GM18508 (cell line): ENCODE measurements at regions not wholly inside any gene's neighbourhood (a gene's known extent, or its start where the extent isn't known, plus 50 kb on each side); places are given as distances from the start of the nearest gene placed in this dataset.

ENCODE experiments used
- ATAC-seq: cut with Tn5 transposase; IDR thresholded peaks from one replicate; pipeline ENCODE4 v1.9.1; 2021; ENCODE audit warnings: moderate number of reproducible peaks; ENCODE audit not compliant: insufficient read depth, unreplicated experiment

GRCh38 chr9:90287567-90288274, 354.9 kb downstream of the DIRAS2 start:
- peak; percentile 85 for ATAC-seq

- no peak for ATAC-seq
Measured at GRCh38 chr9:90288275-90288639, 354.4 kb downstream of the DIRAS2 start.

GRCh38 chr9:90290716-90291485, 351.7 kb downstream of the DIRAS2 start:
- ATAC-seq, result no peak

GRCh38 chr9:90296539-90296938, 346.1 kb downstream of the DIRAS2 start:
- no peak for ATAC-seq

- no peak for ATAC-seq
Measured at GRCh38 chr9:90299968-90300367, 342.7 kb downstream of the DIRAS2 start.

GRCh38 chr9:90300611-90301276, 341.9 kb downstream of the DIRAS2 start:
- ATAC-seq, result no peak

- no peak for ATAC-seq
Measured at GRCh38 chr9:90301277-90301653, 341.4 kb downstream of the DIRAS2 start.

GRCh38 chr9:90303655-90304054, 339.0 kb downstream of the DIRAS2 start:
- no peak for ATAC-seq

GRCh38 chr9:90306158-90306557, 336.5 kb downstream of the DIRAS2 start:
- no peak for ATAC-seq

GRCh38 chr9:90307167-90307833, 335.3 kb downstream of the DIRAS2 start:
- ATAC-seq, result no peak

GRCh38 chr9:90307891-90308290, 334.7 kb downstream of the DIRAS2 start:
- ATAC-seq, result no peak

GRCh38 chr9:90308691-90309090, 333.9 kb downstream of the DIRAS2 start:
- no peak for ATAC-seq

GRCh38 chr9:90309809-90310520, 332.7 kb downstream of the DIRAS2 start:
- no peak for ATAC-seq

GRCh38 chr9:90310521-90310876, 332.1 kb downstream of the DIRAS2 start:
- no peak for ATAC-seq

- no peak for ATAC-seq
Measured at GRCh38 chr9:90311811-90312210, 330.8 kb downstream of the DIRAS2 start.

- no peak for ATAC-seq
Measured at GRCh38 chr9:90322296-90322695, 320.3 kb downstream of the DIRAS2 start.

GRCh38 chr9:90325913-90326653, 316.5 kb downstream of the DIRAS2 start:
- ATAC-seq, result no peak

- no peak for ATAC-seq
Measured at GRCh38 chr9:90330231-90330630, 312.4 kb downstream of the DIRAS2 start.

GRCh38 chr9:90331826-90332575, 310.6 kb downstream of the DIRAS2 start:
- ATAC-seq, result no peak
